ENCODE measurements at regions not wholly inside any gene's neighbourhood (a gene's known extent, or its start where the extent isn't known, plus 50 kb on each side); places are given as distances from the start of the nearest gene placed in this dataset.

- Histone ChIP-seq H3K9me3 (ENCODE audit: severe bottlenecking) (no peaks in the 10 kb centered on the region), H3K36me3 (ENCODE audit: low read depth) (no peaks in the 10 kb centered on the region), H3K27me3 (ENCODE audit: insufficient read depth, poor library complexity, severe bottlenecking) (no peaks in the 10 kb centered on the region), H3K27ac (ENCODE audit: poor library complexity, severe bottlenecking) (no peak overlapping the region), H3K4me1 (ENCODE audit: insufficient read depth, poor library complexity, severe bottlenecking) (peaks cover 12% of the 10 kb centered on the region), H3K4me3 (ENCODE audit: severe bottlenecking) (no peak overlapping the region)
- TF ChIP-seq CTCF (IDR thresholded peaks at IDR 0.05; ENCODE audit: poor library complexity, severe bottlenecking) = no peak
- no peak; the same call in 2 of the 3 replicates for ATAC-seq (ENCODE audit: low read depth)
- DNase-seq (ENCODE audit: low spot score) = no peak
Measured at GRCh38 chr6:14353281-14353680, 235.7 kb downstream of the CD83 start.

GRCh38 chr6:14353798-14354197, 236.2 kb downstream of the CD83 start:
- Histone ChIP-seq H3K36me3 (ENCODE audit: low read depth) (no peaks in the 10 kb centered on the region), H3K9me3 (ENCODE audit: severe bottlenecking) (no peaks in the 10 kb centered on the region), H3K27ac (ENCODE audit: poor library complexity, severe bottlenecking) (no peak overlapping the region), H3K4me1 (ENCODE audit: insufficient read depth, poor library complexity, severe bottlenecking) (peaks cover 12% of the 10 kb centered on the region), H3K4me3 (ENCODE audit: severe bottlenecking) (no peak overlapping the region), H3K27me3 (ENCODE audit: insufficient read depth, poor library complexity, severe bottlenecking) (no peaks in the 10 kb centered on the region)
- DNase-seq (ENCODE audit: low spot score) = no peak
- no peak for ATAC-seq (ENCODE audit: low read depth)
- TF ChIP-seq CTCF (IDR thresholded peaks at IDR 0.05; ENCODE audit: poor library complexity, severe bottlenecking) = no peak

GRCh38 chr6:14354919-14355572, 237.5 kb downstream of the CD83 start:
- TF ChIP-seq CTCF (IDR thresholded peaks at IDR 0.05; ENCODE audit: poor library complexity, severe bottlenecking) = no peak
- DNase-seq (ENCODE audit: low spot score) (no peak), ATAC-seq (ENCODE audit: low read depth) (peak; percentile 68)
- Histone ChIP-seq H3K9me3 (ENCODE audit: severe bottlenecking) (no peaks in the 10 kb centered on the region), H3K27ac (ENCODE audit: poor library complexity, severe bottlenecking) (no peak overlapping the region), H3K27me3 (ENCODE audit: insufficient read depth, poor library complexity, severe bottlenecking) (no peaks in the 10 kb centered on the region), H3K36me3 (ENCODE audit: low read depth) (no peaks in the 10 kb centered on the region), H3K4me3 (ENCODE audit: severe bottlenecking) (no peak overlapping the region), H3K4me1 (ENCODE audit: insufficient read depth, poor library complexity, severe bottlenecking) (peaks cover 12% of the 10 kb centered on the region)

GRCh38 chr6:14359438-14359837, 241.9 kb downstream of the CD83 start:
- no peak for DNase-seq (ENCODE audit: low spot score)
- Histone ChIP-seq H3K27me3 (ENCODE audit: insufficient read depth, poor library complexity, severe bottlenecking) (no peaks in the 10 kb centered on the region), H3K4me1 (ENCODE audit: insufficient read depth, poor library complexity, severe bottlenecking) (peaks cover 7% of the 10 kb centered on the region), H3K4me3 (ENCODE audit: severe bottlenecking) (no peak overlapping the region), H3K36me3 (ENCODE audit: low read depth) (no peaks in the 10 kb centered on the region), H3K9me3 (ENCODE audit: severe bottlenecking) (no peaks in the 10 kb centered on the region), H3K27ac (ENCODE audit: poor library complexity, severe bottlenecking) (no peak overlapping the region)
- no peak for ATAC-seq (ENCODE audit: low read depth)
- no peak for TF ChIP-seq CTCF (IDR thresholded peaks at IDR 0.05; ENCODE audit: poor library complexity, severe bottlenecking)

GRCh38 chr6:14360565-14360964, 243.0 kb downstream of the CD83 start:
- no peaks in the 10 kb centered on the region for H3K36me3 ChIP-seq (ENCODE audit: low read depth)
- ATAC-seq (ENCODE audit: low read depth) (no peak), DNase-seq (ENCODE audit: low spot score) (no peak)
- no peaks in the 10 kb centered on the region for H3K27me3 ChIP-seq (ENCODE audit: insufficient read depth, poor library complexity, severe bottlenecking)
- H3K4me1 ChIP-seq (ENCODE audit: insufficient read depth, poor library complexity, severe bottlenecking) = no peaks in the 10 kb centered on the region
- no peaks in the 10 kb centered on the region for H3K9me3 ChIP-seq (ENCODE audit: severe bottlenecking)
- no peak overlapping the region for H3K4me3 ChIP-seq (ENCODE audit: severe bottlenecking)
- no peak for TF ChIP-seq CTCF (IDR thresholded peaks at IDR 0.05; ENCODE audit: poor library complexity, severe bottlenecking)
- H3K27ac ChIP-seq (ENCODE audit: poor library complexity, severe bottlenecking) = no peak overlapping the region
